ENCODE measurements at regions not wholly inside any gene's neighbourhood (a gene's known extent, or its start where the extent isn't known, plus 50 kb on each side); places are given as distances from the start of the nearest gene placed in this dataset.

DNA sequence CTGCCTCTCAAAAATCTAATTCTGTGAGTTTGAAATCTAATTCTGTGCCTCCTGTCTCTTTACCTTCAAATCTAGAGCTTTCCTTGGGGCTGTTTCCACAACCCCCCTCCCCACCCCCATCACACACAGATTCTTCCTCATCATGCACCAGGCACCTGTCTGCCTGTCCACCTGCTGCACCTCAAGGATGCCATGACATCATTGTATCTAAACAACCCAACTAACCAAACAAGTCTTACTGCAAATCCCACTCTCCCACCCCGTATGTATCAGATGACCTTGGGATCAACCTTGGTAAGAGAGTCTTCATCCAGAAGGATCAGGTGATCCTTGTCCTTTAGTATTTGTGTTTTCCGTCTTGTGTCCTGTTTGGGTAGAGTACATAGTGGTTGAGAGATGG is 102.7 kb upstream of the SIM2 start:
- H3F3A ChIP-seq (ENCODE audit: low read length, unreplicated experiment) = no peaks in the 10 kb centered on the region
- H3K36me3 ChIP-seq (ENCODE audit: low read depth, low read length) = no peaks in the 10 kb centered on the region
- H3K9me2 ChIP-seq (replicated peaks; ENCODE audit: low read length) = no peaks in the 10 kb centered on the region
- TF ChIP-seq EZH2phosphoT487 (IDR thresholded peaks at IDR 0.05; ENCODE audit: borderline replicate concordance, low read length) (no peak), EZH2 (IDR thresholded peaks at IDR 0.05; ENCODE audit: low read length, unreplicated experiment) (no peak)
- TF ChIP-seq, protein P1, sequence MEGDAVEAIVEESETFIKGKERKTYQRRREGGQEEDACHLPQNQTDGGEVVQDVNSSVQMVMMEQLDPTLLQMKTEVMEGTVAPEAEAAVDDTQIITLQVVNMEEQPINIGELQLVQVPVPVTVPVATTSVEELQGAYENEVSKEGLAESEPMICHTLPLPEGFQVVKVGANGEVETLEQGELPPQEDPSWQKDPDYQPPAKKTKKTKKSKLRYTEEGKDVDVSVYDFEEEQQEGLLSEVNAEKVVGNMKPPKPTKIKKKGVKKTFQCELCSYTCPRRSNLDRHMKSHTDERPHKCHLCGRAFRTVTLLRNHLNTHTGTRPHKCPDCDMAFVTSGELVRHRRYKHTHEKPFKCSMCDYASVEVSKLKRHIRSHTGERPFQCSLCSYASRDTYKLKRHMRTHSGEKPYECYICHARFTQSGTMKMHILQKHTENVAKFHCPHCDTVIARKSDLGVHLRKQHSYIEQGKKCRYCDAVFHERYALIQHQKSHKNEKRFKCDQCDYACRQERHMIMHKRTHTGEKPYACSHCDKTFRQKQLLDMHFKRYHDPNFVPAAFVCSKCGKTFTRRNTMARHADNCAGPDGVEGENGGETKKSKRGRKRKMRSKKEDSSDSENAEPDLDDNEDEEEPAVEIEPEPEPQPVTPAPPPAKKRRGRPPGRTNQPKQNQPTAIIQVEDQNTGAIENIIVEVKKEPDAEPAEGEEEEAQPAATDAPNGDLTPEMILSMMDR (conservative IDR thresholded peaks at IDR 0.05; ENCODE audit: low read depth, low read length) = no peak
- POLR2A ChIA-PET (ENCODE audit: unreplicated experiment) = no interaction called here
- no TSS peak for BruUV-seq (replicated peaks)
- no peak overlapping the region for H3K4me3 ChIP-seq (ENCODE audit: low read length)
- H3K9ac ChIP-seq (ENCODE audit: low read length) = no peak overlapping the region
- H3K27ac ChIP-seq (ENCODE audit: low read length) = no peak overlapping the region
- no peaks in the 10 kb centered on the region for H3K27me3 ChIP-seq (ENCODE audit: low read length)
- CTCF ChIA-PET = no interaction called here
- DNase-seq (no peak), ATAC-seq (no peak)
- no peaks in the 10 kb centered on the region for H3K79me2 ChIP-seq (ENCODE audit: low read length)
- H2AFZ ChIP-seq (ENCODE audit: low read length) = no peak overlapping the region
- H3K9me3 ChIP-seq (ENCODE audit: low read length) = no peaks in the 10 kb centered on the region
- intact Hi-C loops (cut with micrococcal nuclease) = no loop called here
- H4K20me1 ChIP-seq (ENCODE audit: low read length) = no peaks in the 10 kb centered on the region
- H3K4me1 ChIP-seq (ENCODE audit: insufficient read depth, low read length) = no peaks in the 10 kb centered on the region
- no peak overlapping the region for H3K4me2 ChIP-seq (ENCODE audit: low read length)

DNA sequence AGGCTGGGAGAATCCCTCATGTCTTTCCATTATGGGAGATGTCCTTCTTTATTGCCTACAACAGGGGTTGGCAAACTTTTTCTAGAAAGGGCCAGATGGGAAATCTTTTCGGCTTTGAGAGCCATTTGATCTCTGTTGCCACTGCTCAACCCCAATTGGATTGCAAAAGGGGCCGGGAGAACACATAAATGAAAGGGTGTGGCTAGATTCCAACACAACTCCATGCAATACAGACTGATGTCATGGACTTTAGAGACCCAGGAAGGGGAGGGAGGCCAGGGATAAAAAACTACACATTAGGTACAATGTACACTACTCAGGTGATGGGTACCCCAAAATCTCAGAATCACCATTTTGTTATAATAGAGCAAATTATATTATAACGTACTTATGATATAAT is 97.6 kb upstream of the SIM2 start:
- no peak overlapping the region for H2AFZ ChIP-seq (ENCODE audit: low read length)
- no peak for ATAC-seq
- ChIA-PET CTCF (no interaction called here), POLR2A (ENCODE audit: unreplicated experiment) (no interaction called here)
- no TSS peak for BruUV-seq (replicated peaks)
- no peaks in the 10 kb centered on the region for H3K4me1 ChIP-seq (ENCODE audit: insufficient read depth, low read length)
- no peaks in the 10 kb centered on the region for H3K9me3 ChIP-seq (ENCODE audit: low read length)
- TF ChIP-seq EZH2phosphoT487 (IDR thresholded peaks at IDR 0.05; ENCODE audit: borderline replicate concordance, low read length) (no peak), EZH2 (IDR thresholded peaks at IDR 0.05; ENCODE audit: low read length, unreplicated experiment) (no peak)
- TF ChIP-seq, protein P1 (conservative IDR thresholded peaks at IDR 0.05; ENCODE audit: low read depth, low read length) = no peak
- DNase-seq = no peak
- H3K27ac ChIP-seq (ENCODE audit: low read length) = no peak overlapping the region
- H3K36me3 ChIP-seq (ENCODE audit: low read depth, low read length) = no peaks in the 10 kb centered on the region
- no peaks in the 10 kb centered on the region for H3K79me2 ChIP-seq (ENCODE audit: low read length)
- no peak overlapping the region for H3K4me3 ChIP-seq (ENCODE audit: low read length)
- H3K9me2 ChIP-seq (replicated peaks; ENCODE audit: low read length) = no peaks in the 10 kb centered on the region
- no peak overlapping the region for H3K9ac ChIP-seq (ENCODE audit: low read length)
- H4K20me1 ChIP-seq (ENCODE audit: low read length) = no peaks in the 10 kb centered on the region
- no peaks in the 10 kb centered on the region for H3F3A ChIP-seq (ENCODE audit: low read length, unreplicated experiment)
- no peak overlapping the region for H3K4me2 ChIP-seq (ENCODE audit: low read length)
- intact Hi-C loops (cut with micrococcal nuclease) = no loop called here
- no peaks in the 10 kb centered on the region for H3K27me3 ChIP-seq (ENCODE audit: low read length)

GRCh38 chr21:36602735-36603134 is 96.2 kb upstream of the SIM2 start:
- Histone ChIP-seq H3F3A (ENCODE audit: low read length, unreplicated experiment) (no peaks in the 10 kb centered on the region), H3K36me3 (ENCODE audit: low read depth, low read length) (no peaks in the 10 kb centered on the region), H3K27me3 (ENCODE audit: low read length) (no peaks in the 10 kb centered on the region), H3K9me3 (ENCODE audit: low read length) (no peaks in the 10 kb centered on the region), H3K4me1 (ENCODE audit: insufficient read depth, low read length) (no peaks in the 10 kb centered on the region), H3K4me2 (ENCODE audit: low read length) (no peak overlapping the region), H3K79me2 (ENCODE audit: low read length) (no peaks in the 10 kb centered on the region), H2AFZ (ENCODE audit: low read length) (0 out of 2 replicates have a peak overlapping the region, but pooled peaks have one; percentile 21), H3K9me2 (replicated peaks; ENCODE audit: low read length) (no peaks in the 10 kb centered on the region), H4K20me1 (ENCODE audit: low read length) (no peaks in the 10 kb centered on the region), H3K4me3 (ENCODE audit: low read length) (no peak overlapping the region), H3K9ac (ENCODE audit: low read length) (no peak overlapping the region), H3K27ac (ENCODE audit: low read length) (no peak overlapping the region)
- intact Hi-C loops (cut with micrococcal nuclease) = no loop called here
- CTCF ChIA-PET = no interaction called here
- DNase-seq = no peak
- no TSS peak for BruUV-seq (replicated peaks)
- TF ChIP-seq, protein P1 (conservative IDR thresholded peaks at IDR 0.05; ENCODE audit: low read depth, low read length) = no peak
- TF ChIP-seq EZH2phosphoT487 (IDR thresholded peaks at IDR 0.05; ENCODE audit: borderline replicate concordance, low read length) = no peak
- TF ChIP-seq EZH2 (IDR thresholded peaks at IDR 0.05; ENCODE audit: low read length, unreplicated experiment) = no peak
- POLR2A ChIA-PET (ENCODE audit: unreplicated experiment) = no interaction called here
- no peak for ATAC-seq
